Caco-2 (cell line): ENCODE measurements at regions not wholly inside any gene's neighbourhood (a gene's known extent, or its start where the extent isn't known, plus 50 kb on each side); places are given as distances from the start of the nearest gene placed in this dataset.

Experiments
- BruUV-seq: library from RNA; stranded (reverse); fragments of 400-500 nt; replicated peaks from 2 replicates; lab custom pipeline; 2021; lab: Mats Ljungman, UMichigan
- CTCF ChIA-PET: fragments of 300-600 bp; sonication (Branson Sonifier 250); formaldehyde crosslinking; loops from one replicate; lab custom pipeline; 2022; ENCODE audit warnings: antibody characterized with exemption; lab: Charles Lee
- POLR2A ChIA-PET: fragments of 300-600 bp; sonication (Branson Sonifier 250); formaldehyde crosslinking; loops from one replicate; lab custom pipeline; 2022; ENCODE audit warnings: antibody characterized with exemption; lab: Charles Lee
- DNase-seq, 2 experiments: peaks; one replicate each; pipeline versions ENCODE4 v3.0.0 to v3.0.0-alpha.2; 2020 to 2022
- H3K27me3 ChIP-seq: replicated peaks from 2 replicates; pipeline ENCODE4 v1.6.0; 2011; ENCODE audit warnings: low read length; ENCODE audit not compliant: control insufficient read depth, insufficient read depth
- H3K36me3 ChIP-seq: 2 replicates; pipeline ENCODE4 v1.5.1; 2011; ENCODE audit warnings: low read length; ENCODE audit not compliant: control insufficient read depth, insufficient read depth
- H3K4me1 ChIP-seq: fragments of 250-450 bp; sonication (Bioruptor Pico); 2 replicates; pipeline ENCODE4 v1.5.1; 2020; ENCODE audit warnings: mild to moderate bottlenecking
- H3K4me3 ChIP-seq: 2 replicates; pipeline ENCODE4 v1.5.1; 2011; ENCODE audit warnings: low read depth, mild to moderate bottlenecking, control low read depth, low read length
- H3K9me3 ChIP-seq: fragments of 250-450 bp; sonication (Bioruptor Pico); 2 replicates; pipeline ENCODE4 v1.5.1; 2020; ENCODE audit warnings: mild to moderate bottlenecking, moderate library complexity
- H3K27ac Mint-ChIP-seq: one replicate; pipeline ENCODE4 v1.8.0; 2022; ENCODE audit warnings: mixed read lengths; ENCODE audit not compliant: unreplicated experiment
- H3K27me3 Mint-ChIP-seq: one replicate; pipeline ENCODE4 v1.8.0; 2022; ENCODE audit warnings: mixed read lengths; ENCODE audit not compliant: insufficient read depth, unreplicated experiment
- H3K36me3 Mint-ChIP-seq: one replicate; pipeline ENCODE4 v1.8.0; 2022; ENCODE audit warnings: mild to moderate bottlenecking, mixed read lengths; ENCODE audit not compliant: insufficient read depth, unreplicated experiment
- H3K4me1 Mint-ChIP-seq: one replicate; pipeline ENCODE4 v1.8.0; 2022; ENCODE audit warnings: low read depth, mixed read lengths; ENCODE audit not compliant: unreplicated experiment
- H3K4me3 Mint-ChIP-seq: one replicate; pipeline ENCODE4 v1.8.0; 2022; ENCODE audit warnings: mild to moderate bottlenecking, moderate library complexity, mixed read lengths; ENCODE audit not compliant: unreplicated experiment
- H3K9me3 Mint-ChIP-seq: one replicate; pipeline ENCODE4 v1.8.0; 2022; ENCODE audit warnings: mixed read lengths; ENCODE audit not compliant: unreplicated experiment
- CTCF ChIP-seq, 2 experiments: fragments of 200-600 bp in 1 of 2; IDR thresholded peaks; 1 replicate in 1 of 2; 2 replicates in 1 of 2; pipeline versions ENCODE4 v1.5.1 to v1.8.0; 2011 to 2022; ENCODE audit warnings: antibody characterized with exemption in 1 of 2, control low read depth in 1 of 2, inconsistent platforms in 1 of 2, low read depth in 1 of 2, low read length in 1 of 2, mild to moderate bottlenecking in 1 of 2, moderate library complexity in 1 of 2; ENCODE audit not compliant: insufficient read depth in 1 of 2, severe bottlenecking in 1 of 2, unreplicated experiment in 1 of 2
- intact Hi-C: fragments of 100-400 bp; cut with micrococcal nuclease; formaldehyde crosslinking; loops from one replicate; pipeline ENCODE4 v1.10.0; 2022; ENCODE audit not compliant: unreplicated experiment

- Histone ChIP-seq H3K4me1 (no peaks in the 10 kb centered on the region), H3K27me3 (no peaks in the 10 kb centered on the region), H3K36me3 (no peaks in the 10 kb centered on the region), H3K4me3 (no peak overlapping the region), H3K9me3 (no peaks in the 10 kb centered on the region)
- DNase-seq = no peak
- no peaks in the 10 kb centered on the region for H3K4me1 Mint-ChIP-seq
- no peaks in the 10 kb centered on the region for H3K36me3 Mint-ChIP-seq
- POLR2A ChIA-PET = no interaction called here
- CTCF ChIA-PET = no interaction called here
- TF ChIP-seq CTCF (IDR thresholded peaks at IDR 0.05; ENCODE audit: insufficient read depth in 1 of 2, low read depth in 1 of 2, low read length in 1 of 2, severe bottlenecking in 1 of 2, unreplicated experiment in 1 of 2) = no peak
- BruUV-seq = no TSS peak
- H3K4me3 Mint-ChIP-seq = no peak overlapping the region
- H3K27ac Mint-ChIP-seq = no peak overlapping the region
- no peaks in the 10 kb centered on the region for H3K27me3 Mint-ChIP-seq
- intact Hi-C loops = no loop called here
- no peaks in the 10 kb centered on the region for H3K9me3 Mint-ChIP-seq
Observed at GRCh38 chr2:60073201-60073600, 480.3 kb downstream of the BCL11A start.

GRCh38 chr2:60072609-60073008, 480.8 kb downstream of the BCL11A start:
- ChIA-PET POLR2A (no interaction called here), CTCF (no interaction called here)
- Histone ChIP-seq H3K27me3 (no peaks in the 10 kb centered on the region), H3K4me3 (no peak overlapping the region), H3K36me3 (no peaks in the 10 kb centered on the region), H3K9me3 (no peaks in the 10 kb centered on the region), H3K4me1 (no peaks in the 10 kb centered on the region)
- Mint-ChIP-seq H3K27me3 (no peaks in the 10 kb centered on the region), H3K36me3 (no peaks in the 10 kb centered on the region), H3K9me3 (no peaks in the 10 kb centered on the region), H3K27ac (no peak overlapping the region), H3K4me1 (no peaks in the 10 kb centered on the region), H3K4me3 (no peak overlapping the region)
- no TSS peak for BruUV-seq
- no peak for TF ChIP-seq CTCF (IDR thresholded peaks at IDR 0.05; ENCODE audit: insufficient read depth in 1 of 2, low read depth in 1 of 2, low read length in 1 of 2, severe bottlenecking in 1 of 2, unreplicated experiment in 1 of 2)
- intact Hi-C loops = no loop called here
- DNase-seq = no peak

GRCh38 chr2:60071490-60071831, 482.0 kb downstream of the BCL11A start:
- Histone ChIP-seq H3K36me3 (no peaks in the 10 kb centered on the region), H3K4me1 (peaks cover 5% of the 10 kb centered on the region; the same call in 1 of the 2 replicates), H3K27me3 (no peaks in the 10 kb centered on the region), H3K9me3 (no peaks in the 10 kb centered on the region), H3K4me3 (no peak overlapping the region)
- POLR2A ChIA-PET = no interaction called here
- CTCF ChIA-PET = no interaction called here
- no peak overlapping the region for H3K4me3 Mint-ChIP-seq
- no peak overlapping the region for H3K27ac Mint-ChIP-seq
- H3K36me3 Mint-ChIP-seq = no peaks in the 10 kb centered on the region
- no peak for TF ChIP-seq CTCF (IDR thresholded peaks at IDR 0.05; ENCODE audit: insufficient read depth in 1 of 2, low read depth in 1 of 2, low read length in 1 of 2, severe bottlenecking in 1 of 2, unreplicated experiment in 1 of 2)
- no peak for DNase-seq
- H3K4me1 Mint-ChIP-seq = no peaks in the 10 kb centered on the region
- BruUV-seq = no TSS peak
- intact Hi-C loops = no loop called here
- no peaks in the 10 kb centered on the region for H3K9me3 Mint-ChIP-seq
- no peaks in the 10 kb centered on the region for H3K27me3 Mint-ChIP-seq
